GM13976 (cell line): ENCODE measurements at regions not wholly inside any gene's neighbourhood (a gene's known extent, or its start where the extent isn't known, plus 50 kb on each side); places are given as distances from the start of the nearest gene placed in this dataset.

ENCODE experiments used
- DNase-seq: peaks from one replicate; pipeline ENCODE4 v3.0.0; 2012; ENCODE audit warnings: low spot score
- in situ Hi-C: fragments of 300-500 bp; cut with MboI; formaldehyde crosslinking; loops from one replicate; pipeline ENCODE4 v1.12.0; 2022; ENCODE audit warnings: low sequenced_read_pairs, mixed read lengths, inconsistent platforms; ENCODE audit not compliant: unreplicated experiment
- TF ChIP-seq, protein P1 (sequence below): IDR thresholded peaks from 2 replicates; pipeline ENCODE4 v1.5.1; 2012; ENCODE audit warnings: borderline replicate concordance, mild to moderate bottlenecking; ENCODE audit not compliant: insufficient read depth; ENCODE audit errors: extremely low read depth, missing control alignments, control extremely low read depth

DNA sequence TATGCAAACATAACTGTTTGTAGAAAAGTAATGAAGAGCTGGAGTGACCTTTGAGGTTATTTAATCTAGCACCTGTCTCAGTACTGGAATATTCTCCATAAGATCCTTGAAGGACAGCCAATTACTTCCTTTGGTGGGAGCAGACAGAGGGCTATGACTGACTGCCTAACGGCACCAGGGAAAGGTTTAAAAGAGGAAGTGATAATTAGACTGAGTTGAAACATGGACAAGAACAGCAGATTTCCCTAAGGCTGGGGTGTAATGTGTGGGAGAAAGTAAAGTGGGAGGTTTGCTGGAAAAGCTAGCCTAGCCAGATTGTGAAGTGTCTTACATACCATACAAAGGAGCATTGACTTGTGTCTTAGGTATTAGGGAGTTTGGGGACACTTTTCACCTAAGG lies 191.3 kb upstream of the PCDH9 start:
- in situ Hi-C loops: no loop called here

DNA sequence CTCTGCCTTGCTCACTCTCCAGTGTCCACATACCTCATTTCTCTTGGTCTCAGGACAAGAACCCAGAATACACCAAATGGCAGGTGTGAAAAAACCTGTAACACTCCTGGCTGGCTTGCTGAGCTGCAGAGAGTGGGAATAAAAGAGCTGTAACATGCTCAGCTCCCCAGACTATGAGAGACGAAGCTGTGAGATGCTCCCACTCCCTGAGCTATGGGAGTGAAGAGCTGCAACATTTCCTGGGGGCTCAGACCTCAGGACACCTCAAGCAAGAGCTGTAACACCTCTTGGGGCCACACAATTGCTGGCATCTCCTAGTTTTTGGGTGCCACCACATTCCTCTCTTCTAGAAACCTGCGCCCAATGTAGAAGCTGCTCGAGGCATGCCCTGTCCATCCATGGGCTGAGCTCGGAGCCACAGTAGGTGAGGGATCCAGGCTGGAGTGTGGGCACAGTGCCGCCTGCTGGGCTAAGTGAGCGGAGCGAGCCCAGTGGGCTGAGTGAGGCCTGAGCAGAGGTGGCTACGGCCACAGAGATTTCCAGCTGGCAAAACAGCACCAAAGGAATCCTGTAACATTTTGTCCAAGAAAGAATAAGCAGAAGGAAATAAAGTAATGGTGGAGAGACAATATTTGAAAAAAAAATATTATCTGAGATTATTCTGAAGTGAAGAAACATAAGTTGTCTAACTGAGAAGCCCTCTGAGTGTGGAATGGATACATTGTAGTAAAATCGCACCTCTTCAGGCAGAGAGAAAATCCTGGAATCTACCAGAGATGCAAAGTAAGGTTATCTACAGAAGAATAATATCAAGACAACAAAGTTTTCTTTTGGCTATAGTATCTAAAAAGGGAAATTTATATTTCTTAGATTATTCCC lies 186.2 kb upstream of the PCDH9 start:
- in situ Hi-C loops: no loop called here
- no peak for DNase-seq
- TF ChIP-seq, protein P1, sequence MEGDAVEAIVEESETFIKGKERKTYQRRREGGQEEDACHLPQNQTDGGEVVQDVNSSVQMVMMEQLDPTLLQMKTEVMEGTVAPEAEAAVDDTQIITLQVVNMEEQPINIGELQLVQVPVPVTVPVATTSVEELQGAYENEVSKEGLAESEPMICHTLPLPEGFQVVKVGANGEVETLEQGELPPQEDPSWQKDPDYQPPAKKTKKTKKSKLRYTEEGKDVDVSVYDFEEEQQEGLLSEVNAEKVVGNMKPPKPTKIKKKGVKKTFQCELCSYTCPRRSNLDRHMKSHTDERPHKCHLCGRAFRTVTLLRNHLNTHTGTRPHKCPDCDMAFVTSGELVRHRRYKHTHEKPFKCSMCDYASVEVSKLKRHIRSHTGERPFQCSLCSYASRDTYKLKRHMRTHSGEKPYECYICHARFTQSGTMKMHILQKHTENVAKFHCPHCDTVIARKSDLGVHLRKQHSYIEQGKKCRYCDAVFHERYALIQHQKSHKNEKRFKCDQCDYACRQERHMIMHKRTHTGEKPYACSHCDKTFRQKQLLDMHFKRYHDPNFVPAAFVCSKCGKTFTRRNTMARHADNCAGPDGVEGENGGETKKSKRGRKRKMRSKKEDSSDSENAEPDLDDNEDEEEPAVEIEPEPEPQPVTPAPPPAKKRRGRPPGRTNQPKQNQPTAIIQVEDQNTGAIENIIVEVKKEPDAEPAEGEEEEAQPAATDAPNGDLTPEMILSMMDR: peak; percentile 11

More for the DNA sequence above, 191.3 kb upstream of the PCDH9 start:
- TF ChIP-seq, protein P1: no peak
- no peak for DNase-seq

DNA sequence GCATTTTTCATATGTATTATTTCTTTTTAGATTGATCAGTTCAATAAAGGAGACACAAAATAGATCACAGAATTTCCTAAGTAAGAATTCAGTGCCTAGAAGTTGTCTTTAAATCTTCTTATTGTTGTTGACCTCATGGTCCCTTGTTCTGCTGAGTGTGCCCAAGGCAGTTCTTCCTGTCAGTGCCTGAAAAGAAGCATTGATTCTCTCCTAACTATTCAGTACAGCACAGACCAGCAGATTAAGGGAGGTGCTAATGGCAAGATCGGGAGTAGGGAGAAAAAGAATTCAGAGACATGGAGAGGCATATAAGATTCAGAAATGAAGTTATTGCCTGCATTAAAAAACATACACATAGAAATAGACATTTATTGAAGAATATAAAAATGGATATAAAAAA lies 180.5 kb upstream of the PCDH9 start:
- in situ Hi-C loops: no loop called here
- TF ChIP-seq, protein P1: no peak
- no peak for DNase-seq

DNA sequence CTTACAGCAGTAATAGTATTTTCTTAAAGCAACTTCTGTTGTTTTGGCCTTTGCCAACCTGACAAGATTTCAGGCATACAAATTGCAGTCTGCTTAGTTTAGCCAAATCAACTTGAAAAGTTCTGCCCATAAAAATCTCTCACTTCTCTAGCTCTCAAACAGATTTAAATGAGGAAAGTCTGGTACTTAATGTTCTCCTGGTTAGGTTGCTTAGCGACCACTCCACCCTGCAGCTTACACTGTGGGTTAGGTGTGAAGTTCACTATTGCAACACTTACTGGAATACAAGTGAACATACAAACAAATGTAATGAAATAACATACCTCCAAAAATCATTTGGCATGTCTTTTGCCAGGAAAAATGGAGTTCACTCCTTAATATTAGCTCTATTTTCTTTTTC lies 178.7 kb upstream of the PCDH9 start:
- DNase-seq: no peak
- in situ Hi-C loops: no loop called here
- TF ChIP-seq, protein P1: no peak

DNA sequence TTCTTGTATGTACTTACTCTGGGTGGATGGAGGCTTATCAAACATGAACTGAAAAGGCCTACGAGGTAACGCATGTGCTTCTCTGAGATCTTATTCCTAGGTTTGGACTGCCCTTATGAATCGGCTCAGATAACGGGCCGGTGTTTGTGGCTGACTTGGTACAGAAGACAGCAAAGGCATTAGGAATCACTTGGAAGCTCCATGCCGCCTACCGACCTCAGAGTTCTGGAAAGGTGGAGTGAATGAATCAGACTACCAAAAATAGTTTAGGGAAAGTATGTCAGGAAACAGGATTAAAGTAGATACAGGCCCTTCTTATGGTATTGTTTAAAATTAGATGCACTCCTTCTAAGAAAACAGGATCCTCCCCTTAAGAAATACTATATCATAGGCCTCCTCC lies 172.4 kb upstream of the PCDH9 start:
- TF ChIP-seq, protein P1: no peak
- in situ Hi-C loops: no loop called here
- no peak for DNase-seq

DNA sequence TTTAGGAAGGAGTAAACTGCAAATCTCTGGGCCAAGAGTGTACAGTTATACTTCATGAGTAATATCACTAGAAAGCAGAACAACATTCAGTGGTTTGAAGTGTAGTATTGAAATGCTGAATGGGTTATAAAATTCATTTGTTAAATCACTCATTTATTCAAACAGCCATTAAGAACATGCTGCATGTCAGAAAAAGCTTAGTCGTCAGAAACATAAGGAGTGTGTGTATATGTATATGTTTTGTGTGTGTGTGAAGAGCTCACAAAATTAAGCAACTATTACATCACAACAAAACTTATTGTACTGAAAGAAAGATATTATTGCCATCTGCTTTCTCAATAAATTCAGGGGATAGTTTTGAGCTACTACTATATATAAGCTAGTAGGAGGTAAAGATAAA lies 165.4 kb upstream of the PCDH9 start:
- in situ Hi-C loops: no loop called here

More for the DNA sequence above, 165.4 kb upstream of the PCDH9 start:
- TF ChIP-seq, protein P1: no peak
- no peak for DNase-seq
